HG02840 (cell line): ENCODE measurements at regions not wholly inside any gene's neighbourhood (a gene's known extent, or its start where the extent isn't known, plus 50 kb on each side); places are given as distances from the start of the nearest gene placed in this dataset.
"Not testable (repeated sequence)": the region's sequence is repeated elsewhere in the genome, so short reads cannot be mapped to it uniquely, and the experiment has no call there.

Experiments used
- ATAC-seq: cut with Tn5 transposase; IDR thresholded peaks from one replicate; pipeline ENCODE4 v1.9.1; 2021; ENCODE audit warnings: mild to moderate bottlenecking, moderate library complexity, moderate number of reproducible peaks; ENCODE audit not compliant: unreplicated experiment, low FRiP score

DNA sequence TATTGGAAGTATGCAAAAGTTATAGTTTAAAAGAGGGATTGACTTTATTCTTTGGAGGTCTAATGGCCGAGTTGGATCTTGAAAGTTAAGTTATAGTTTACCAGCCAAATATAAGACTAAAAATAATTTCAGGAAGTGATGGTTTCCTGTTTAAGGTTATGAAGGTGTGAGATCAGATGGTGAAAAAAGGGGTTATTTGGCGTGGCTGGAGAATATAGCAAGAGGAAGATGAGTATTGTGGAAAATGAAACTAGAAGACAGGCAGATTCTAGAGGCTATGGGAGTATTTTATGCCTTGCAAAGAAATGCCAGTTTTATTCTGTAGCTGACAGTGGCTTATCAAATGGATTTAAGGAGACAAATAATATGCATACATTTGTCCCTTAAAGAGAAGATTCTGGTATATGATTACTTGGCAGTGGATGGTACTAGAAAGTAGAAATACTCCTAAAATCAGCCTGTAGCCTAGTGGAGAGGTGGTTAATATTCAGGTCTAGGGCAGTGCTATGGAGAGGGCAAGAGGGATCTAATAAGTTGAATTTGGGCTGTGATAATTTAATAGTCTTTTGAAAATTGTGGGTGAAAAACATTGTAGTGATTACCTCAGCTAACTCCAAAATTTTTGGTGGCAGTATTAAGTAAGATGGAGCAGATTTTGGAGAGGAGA is 1091.8 kb upstream of the ATXN7L3B start:
- peak; percentile 77 for ATAC-seq

DNA sequence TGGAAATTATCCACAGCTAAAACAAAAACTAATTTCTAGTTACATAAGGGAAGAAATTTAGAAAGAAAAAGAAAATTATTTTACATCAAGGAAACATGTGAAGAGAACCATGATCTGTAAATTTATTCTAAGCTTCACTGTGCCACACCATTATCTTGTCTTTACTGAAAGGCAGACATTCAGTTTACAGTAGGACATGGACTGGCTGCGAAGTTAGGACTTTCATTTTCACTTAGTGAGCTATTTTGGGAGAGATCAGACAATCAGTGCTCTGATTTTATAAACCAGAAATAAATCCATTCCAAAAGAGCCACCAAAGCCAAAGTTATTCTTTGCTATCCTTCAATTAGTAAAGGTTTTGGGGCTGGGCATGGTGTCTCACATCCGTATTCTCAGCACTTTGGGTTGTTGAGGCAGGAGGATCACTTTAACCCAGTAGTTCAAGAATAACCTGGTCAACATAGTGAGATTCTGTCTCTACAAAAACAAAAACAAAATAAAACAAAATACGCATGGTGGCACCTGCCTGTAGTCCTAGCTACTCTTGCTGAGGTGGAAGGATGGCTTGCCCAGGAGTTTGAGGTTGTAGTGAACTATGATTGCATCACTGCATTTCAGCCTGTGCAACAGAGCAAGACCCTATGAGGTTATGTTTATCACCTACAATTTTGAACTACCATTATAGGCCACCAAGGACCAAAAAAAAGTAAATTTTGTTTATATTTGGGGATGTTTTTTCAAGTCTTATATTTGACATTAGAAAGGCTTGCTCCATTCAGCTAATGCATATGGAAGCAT is 1084.8 kb upstream of the ATXN7L3B start:
- no peak for ATAC-seq

DNA sequence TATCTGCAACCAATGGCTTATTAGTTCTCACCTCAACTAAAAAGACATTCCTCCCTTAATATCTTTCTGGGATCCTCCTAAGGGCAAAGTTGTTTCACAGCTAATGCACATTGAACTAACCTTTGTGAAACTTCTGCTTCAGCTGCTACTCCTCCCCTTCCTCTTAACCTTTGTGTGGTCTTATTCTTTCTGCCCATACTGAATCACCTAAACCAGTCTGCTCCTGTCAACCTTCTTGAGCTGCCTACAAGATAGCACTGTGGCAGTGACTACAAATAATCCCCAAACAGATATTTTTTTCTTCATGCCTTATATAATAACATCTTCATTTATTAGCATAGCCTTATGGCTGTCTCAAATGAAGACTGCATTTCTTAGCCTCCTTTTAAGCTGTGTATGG is 1077.4 kb upstream of the ATXN7L3B start:
- ATAC-seq: no peak

DNA sequence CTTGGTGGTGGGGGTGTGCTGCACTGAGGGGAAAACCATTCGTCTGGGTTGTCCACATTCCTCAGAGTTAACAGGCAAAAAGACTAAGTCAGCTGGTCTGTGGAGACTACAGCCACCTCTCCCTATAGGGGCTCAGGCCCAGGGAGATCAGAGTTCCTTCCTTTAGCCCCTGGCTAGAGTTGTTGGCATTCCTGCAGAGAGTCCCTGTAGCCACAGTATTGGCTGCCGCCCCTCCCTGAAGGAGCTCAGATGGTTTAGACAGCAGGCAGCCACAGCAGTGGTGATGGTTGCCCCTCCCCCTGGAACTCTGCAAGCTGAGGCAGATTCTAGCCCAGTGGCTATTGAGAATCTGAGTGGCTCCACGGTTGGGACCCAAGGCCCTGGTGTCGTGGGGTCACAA is 1072.5 kb upstream of the ATXN7L3B start:
- no peak for ATAC-seq

DNA sequence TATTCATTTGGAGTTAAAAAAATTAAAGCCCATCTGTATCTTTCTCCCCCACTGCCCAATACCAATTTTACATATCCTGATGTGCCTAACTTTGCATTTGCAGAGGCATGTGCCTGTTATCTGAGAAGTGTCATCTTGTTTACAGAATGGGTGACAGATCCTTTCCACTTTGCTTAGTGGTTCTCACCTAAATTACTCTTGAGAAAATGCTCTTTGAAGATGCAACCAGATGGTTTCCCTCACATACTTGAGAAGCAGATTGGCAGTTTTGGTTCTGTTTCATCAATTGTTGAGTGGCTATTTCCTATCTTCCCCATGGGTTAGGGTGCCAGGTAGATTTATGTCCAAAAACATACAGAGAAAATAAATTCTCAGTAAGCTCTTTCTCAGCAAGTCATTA is 1051.4 kb upstream of the ATXN7L3B start:
- ATAC-seq: no peak

DNA sequence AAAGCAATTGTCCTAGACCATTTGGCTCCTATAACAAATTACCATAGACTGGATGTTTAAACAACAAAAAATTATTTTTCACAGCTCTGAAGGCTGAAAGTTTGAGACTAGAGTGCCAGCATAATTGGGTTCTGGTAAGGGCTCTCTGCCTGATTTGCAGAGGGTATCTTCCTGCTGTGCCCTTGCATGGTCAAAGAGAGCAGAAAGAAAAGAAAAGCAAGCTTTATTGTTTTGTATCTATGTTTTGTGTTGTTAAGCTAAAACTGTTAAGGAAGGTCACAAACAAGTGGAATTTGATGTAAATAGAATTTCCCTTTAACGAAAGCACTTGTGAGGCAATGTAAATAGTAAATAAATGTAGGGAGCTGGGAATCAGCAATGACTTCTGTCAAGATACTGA is 1031.0 kb upstream of the ATXN7L3B start:
- no peak for ATAC-seq

DNA sequence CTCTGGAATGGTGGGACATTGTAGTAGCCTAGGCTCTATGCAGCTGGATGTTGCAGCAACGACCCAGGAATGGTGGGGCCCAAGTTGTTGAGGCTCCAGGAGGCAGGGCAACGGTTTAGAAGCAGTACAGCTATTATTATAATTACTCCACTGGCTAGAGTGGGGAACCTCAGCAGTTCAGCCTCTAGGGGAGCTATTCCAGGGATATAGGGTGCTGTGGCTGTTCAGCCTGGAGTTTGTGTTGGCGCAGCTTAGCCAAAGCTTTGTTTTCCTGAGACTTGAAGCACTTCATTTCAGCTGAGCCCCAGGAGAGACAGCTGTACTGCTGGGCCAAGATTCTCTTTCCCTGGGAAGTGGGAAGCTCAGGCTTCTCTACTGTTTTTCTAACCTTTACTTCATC is 1023.0 kb upstream of the ATXN7L3B start:
- no peak for ATAC-seq

DNA sequence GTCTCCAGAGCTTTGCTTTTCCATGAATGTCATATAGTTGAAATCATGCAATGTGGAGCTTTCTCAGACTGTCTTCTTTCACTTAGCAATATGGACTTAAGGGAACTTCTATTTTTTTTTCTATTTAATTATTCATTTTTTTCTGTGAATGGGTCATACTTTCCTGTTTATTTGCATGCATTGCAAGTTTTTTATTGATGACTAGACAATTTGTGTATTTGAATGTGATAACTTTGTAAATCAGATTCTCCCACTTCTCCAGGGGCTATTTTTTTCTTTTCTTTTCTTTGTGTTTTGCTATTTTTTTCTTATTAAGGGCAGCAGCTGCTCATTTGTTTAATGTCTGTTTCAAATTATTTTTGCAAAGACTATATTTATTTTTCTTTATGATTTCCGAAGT is 1019.8 kb upstream of the ATXN7L3B start:
- ATAC-seq: no peak

DNA sequence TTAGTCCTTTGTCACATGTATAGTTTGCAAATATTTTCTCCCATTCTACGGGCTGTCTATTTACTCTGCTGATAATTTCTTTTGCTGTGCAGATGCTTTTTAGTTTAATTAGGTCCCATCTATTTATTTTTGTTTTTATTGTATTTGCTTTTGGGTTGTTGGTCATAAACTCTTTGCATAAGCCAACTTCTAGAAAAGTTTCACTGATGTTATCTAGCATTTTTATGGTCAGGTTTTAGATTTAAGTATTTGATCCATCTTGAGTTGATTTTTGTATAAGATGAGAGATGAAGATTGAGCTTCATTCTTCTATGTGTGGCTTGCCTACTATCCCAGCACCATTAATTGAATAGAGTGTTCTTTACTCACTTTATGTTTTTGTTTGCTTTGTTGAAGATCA is 1008.4 kb upstream of the ATXN7L3B start:
- ATAC-seq: no peak

DNA sequence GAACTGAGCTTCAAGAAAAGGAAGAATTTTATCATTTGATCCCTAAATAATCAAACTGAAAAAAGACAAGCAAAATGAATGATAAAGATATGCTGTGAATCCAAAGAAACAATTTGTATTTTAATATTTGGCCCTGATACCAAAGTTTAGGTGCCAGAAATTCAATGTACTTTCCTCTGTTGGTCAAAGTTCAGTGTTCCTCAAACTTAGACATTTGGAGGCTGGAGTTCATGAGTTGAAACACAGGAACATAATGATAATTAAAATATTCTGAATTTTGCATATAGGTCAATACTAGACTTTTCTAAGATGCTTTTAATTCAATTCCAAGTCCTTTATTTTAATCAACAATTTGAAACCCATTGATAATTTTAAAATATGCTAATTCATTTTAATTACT is 1007.7 kb upstream of the ATXN7L3B start:
- ATAC-seq: no peak

DNA sequence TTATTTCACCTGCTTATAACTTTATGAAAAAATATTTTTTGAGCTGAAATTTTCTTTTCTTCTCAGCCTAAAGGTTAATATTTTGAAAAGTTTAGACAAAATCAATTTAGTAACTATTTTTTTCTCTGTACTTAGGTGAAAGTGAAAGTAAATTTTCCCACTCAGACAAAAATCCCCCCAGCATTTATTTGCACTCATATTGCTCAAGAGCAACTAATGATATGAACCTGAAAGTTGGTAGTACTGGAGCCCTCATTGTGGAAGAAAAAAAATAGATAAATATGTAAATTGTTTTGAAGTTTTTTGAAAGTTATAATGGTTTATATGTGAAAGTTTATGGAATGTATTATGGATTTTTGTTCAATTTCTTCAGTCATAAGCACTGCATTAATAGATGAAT is 1005.9 kb upstream of the ATXN7L3B start:
- ATAC-seq: no peak

DNA sequence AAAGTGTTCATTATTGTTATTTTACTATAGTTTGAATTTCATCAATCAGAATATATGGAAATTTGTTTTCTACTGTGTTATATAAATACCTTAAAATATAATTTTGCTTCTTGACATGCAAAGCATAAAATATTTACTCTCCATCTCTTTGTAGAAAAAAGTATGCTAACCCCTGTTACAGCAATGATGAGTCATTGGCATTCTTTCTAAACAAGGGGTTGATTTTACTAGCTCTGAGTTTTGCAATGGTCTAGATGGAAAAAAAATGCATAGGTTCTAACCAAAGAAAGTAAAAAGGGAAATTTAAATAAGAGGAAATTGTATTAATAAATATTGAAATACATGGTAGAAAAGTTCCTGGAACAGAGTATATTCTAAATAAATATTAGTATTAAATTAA is 990.2 kb upstream of the ATXN7L3B start:
- ATAC-seq: no peak

DNA sequence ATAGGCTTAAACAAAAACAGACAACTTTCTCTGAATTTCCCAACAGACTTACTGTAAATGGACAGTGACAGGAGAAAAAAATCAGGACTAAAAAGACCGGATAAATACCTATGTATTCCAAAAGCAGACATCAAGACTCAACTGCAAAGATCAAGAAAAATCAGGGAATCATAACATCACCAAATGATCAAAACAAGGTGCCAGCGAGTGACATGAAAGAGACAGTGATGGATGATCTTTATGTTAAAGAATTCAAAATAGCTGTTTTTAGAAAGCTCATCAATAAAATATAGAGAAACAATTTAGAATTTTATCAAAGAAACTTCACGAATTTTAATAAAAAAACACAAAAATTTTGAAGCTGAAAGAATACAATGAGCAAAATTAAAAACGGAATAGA is 952.5 kb upstream of the ATXN7L3B start:
- no peak for ATAC-seq

DNA sequence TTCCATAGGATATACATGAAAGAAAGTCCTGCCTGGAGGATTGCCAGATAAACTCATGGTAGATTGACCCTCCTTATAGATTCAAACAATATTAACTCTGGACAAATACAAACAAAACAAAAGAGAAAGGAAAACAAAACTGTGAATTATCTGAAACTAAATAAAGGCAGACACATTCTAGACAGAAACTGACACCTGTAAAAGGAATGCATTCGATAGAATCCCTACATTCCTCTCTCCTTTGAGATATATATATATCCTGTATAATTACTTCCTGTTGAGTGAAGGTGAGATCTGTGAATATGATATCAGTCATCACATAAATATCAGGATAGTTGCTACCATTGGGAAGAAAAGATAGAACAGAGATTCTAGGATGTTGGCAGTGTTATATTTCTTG is 948.4 kb upstream of the ATXN7L3B start:
- no peak for ATAC-seq

DNA sequence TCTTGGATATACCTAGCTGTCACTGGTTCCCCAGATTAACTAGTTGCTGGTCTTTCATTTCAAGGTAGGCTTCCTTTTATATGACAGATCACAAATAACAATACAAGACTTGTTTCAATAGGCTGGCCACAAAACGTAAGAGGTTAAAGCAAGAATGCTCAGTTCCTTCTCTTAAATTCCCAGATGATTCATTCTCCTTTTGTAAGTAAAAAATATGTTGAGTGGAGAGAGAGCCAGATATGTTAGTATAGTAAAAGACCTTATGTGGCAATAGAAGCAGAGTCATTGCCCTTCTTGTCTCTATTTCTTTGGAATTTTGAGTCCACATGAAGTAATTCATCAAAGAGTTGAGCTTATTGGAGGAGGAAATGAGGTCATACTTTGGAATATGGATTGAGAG is 939.0 kb upstream of the ATXN7L3B start:
- no peak for ATAC-seq

DNA sequence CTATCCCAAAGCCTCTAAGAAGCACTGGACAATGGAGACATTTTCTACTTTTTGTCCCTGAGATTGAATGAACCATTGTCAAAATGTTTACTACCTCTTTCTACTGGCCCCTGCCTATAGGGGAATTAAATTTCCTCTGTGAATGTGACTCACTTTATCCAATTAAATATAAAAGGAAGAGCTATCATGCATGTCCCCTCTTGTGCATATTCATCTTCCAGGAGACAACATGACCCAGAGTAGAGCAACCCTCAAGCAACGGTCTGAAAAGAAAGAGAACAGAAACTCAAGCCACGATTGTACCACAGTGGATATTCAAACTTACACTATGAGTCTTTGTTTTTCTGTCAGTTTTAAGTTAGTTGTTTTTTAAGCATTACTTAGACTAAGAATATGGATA is 938.4 kb upstream of the ATXN7L3B start:
- no peak for ATAC-seq

DNA sequence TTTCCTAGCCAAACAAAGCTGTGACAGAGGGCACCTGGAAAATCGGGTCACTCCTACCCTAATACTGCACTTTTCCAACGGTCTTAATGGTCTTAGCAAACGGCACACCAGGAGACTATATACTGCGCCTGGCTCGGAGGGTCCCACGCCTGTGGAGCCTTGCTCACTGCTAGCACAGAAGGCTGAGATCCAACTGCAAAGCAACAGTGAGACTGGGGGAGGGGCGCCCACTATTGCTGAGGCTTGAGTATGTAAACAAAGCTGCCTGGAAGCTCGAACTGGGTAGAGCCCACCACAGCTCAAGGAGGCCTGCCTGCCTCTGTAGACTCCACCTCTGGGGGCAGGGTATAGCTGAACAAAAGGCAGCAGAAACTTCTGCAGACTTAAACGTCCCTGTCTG is 931.7 kb upstream of the ATXN7L3B start:
- not testable (repeated sequence) for ATAC-seq

DNA sequence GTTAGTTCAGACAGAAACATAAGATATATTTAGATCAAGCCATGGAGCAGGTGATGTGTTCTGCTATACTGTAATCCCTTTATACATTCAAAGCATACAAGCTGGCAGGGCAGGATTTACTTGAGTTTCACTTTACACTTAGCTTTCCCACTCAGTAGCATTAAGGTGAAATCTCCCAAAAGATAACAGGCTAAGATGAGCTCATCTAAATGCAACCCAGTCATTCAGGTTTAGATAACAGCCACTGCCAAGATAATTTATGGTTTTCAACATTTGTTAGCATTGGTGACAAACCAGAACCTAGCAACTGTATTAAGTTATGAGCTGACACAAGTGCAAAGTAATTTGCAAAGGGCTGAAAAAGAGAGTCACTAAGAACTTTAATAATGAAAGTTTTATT is 925.1 kb upstream of the ATXN7L3B start:
- ATAC-seq: no peak

DNA sequence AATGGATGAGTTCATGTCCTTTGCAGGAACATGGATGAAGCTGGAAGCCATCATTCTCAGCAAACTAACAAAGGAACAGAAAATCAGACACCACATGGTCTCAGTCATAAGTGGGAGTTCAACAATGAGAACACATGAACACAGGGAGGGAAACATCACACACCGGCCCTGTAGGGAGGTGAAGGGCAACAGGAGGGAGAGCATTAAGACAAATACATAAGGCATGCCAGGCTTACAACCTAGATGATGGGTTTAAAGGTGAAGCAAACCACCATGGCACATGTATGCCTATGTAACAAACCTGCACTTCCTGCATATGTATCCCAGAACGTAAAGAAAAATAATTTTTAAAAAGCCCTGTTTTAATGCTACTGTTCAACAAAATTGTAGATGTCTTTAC is 914.2 kb upstream of the ATXN7L3B start:
- ATAC-seq: no peak

DNA sequence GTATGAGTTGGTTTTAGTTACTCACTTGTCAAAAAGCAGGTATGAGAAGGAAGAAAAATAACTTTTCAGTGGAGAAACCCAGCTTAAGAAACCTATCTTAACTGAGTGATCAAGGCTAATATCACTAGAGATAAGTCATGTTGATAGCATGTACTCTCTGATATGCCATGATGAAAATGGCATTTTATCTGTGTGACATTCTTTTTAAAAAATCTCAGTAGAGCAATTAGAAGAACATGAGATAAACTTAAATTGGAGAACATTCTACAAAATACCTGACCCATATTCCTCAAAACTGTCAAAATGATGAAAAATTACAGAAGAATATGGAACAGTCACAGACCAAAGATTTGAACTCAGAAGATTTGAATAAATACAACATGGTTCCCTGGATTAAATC is 912.4 kb upstream of the ATXN7L3B start:
- ATAC-seq: no peak

DNA sequence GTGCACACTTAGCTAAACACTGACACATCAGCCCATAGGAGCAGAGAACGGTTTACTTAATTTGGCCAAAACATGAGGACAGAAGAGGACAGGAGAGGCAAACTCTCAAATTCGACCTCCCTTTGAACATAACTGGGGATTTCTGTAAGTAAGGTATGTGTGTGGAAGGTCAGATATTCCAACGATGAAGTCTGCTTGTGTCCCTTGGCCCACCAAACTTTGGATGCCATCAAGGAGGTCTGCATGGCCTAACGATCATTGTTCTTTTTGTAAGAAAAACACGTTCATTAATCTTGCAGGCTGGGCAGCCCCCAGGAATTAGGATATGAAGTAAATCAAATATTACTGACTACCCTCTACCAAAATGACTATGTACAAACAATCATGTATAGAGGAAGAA is 908.5 kb upstream of the ATXN7L3B start:
- no peak for ATAC-seq
